Endodermal cell (in vitro differentiated cells): ENCODE measurements at regions not wholly inside any gene's neighbourhood (a gene's known extent, or its start where the extent isn't known, plus 50 kb on each side); places are given as distances from the start of the nearest gene placed in this dataset.
A peak's percentile ranks its signal among the peaks of the same experiment; 100 is the strongest.

Experiments used
- DNase-seq: peaks from one replicate; pipeline ENCODE4 v3.0.0-alpha.2; 2017
- H3K27ac ChIP-seq: 2 replicates; pipeline ENCODE4 v1.5.1; 2013; ENCODE audit warnings: mild to moderate bottlenecking, low read depth, low read length, moderate library complexity
- H3K27me3 ChIP-seq: 2 replicates; pipeline ENCODE4 v1.6.1; 2013; ENCODE audit warnings: mild to moderate bottlenecking, low read length, moderate library complexity; ENCODE audit not compliant: insufficient read depth, control insufficient read depth, poor library complexity, severe bottlenecking
- H3K36me3 ChIP-seq: 2 replicates; pipeline ENCODE4 v1.7.0; 2013; ENCODE audit warnings: mild to moderate bottlenecking, low read length, moderate library complexity; ENCODE audit not compliant: control insufficient read depth, insufficient read depth
- H3K4me1 ChIP-seq: one replicate; pipeline ENCODE4 v1.7.0; 2013; ENCODE audit warnings: low read length; ENCODE audit not compliant: control insufficient read depth, insufficient read depth
- H3K4me3 ChIP-seq: 2 replicates; pipeline ENCODE4 v1.5.1; 2013; ENCODE audit warnings: mild to moderate bottlenecking, low read length, moderate library complexity
- H3K9ac ChIP-seq: 2 replicates; pipeline ENCODE4 v1.6.1; 2013; ENCODE audit warnings: mild to moderate bottlenecking, low read length, moderate library complexity; ENCODE audit not compliant: poor library complexity, severe bottlenecking; ENCODE audit errors: extremely low read depth
- H3K9me3 ChIP-seq: 2 replicates; pipeline ENCODE4 v1.6.1; 2013; ENCODE audit warnings: mild to moderate bottlenecking, low read length, moderate library complexity; ENCODE audit not compliant: control insufficient read depth
- H3K27ac Mint-ChIP-seq: 2 replicates; pipeline ENCODE4 v1.8.0; 2020; ENCODE audit warnings: mixed read lengths
- H3K27me3 Mint-ChIP-seq: 2 replicates; pipeline ENCODE4 v1.8.0; 2021; ENCODE audit warnings: mild to moderate bottlenecking, mixed read lengths; ENCODE audit not compliant: insufficient read depth
- H3K36me3 Mint-ChIP-seq: 2 replicates; pipeline ENCODE4 v1.8.0; 2020; ENCODE audit warnings: low read depth, mixed read lengths
- H3K4me1 Mint-ChIP-seq: 2 replicates; pipeline ENCODE4 v1.8.0; 2020; ENCODE audit warnings: mixed read lengths
- H3K4me3 Mint-ChIP-seq: 2 replicates; pipeline ENCODE4 v1.8.0; 2020; ENCODE audit warnings: mild to moderate bottlenecking, moderate library complexity, mixed read lengths
- H3K9me3 Mint-ChIP-seq: 2 replicates; pipeline ENCODE4 v1.8.0; 2020; ENCODE audit warnings: mild to moderate bottlenecking, mixed read lengths
- CTCF ChIP-seq: fragments of 200-600 bp; sonication (generic); conservative IDR thresholded peaks from 2 replicates; pipeline ENCODE4 v1.5.0; 2021; ENCODE audit warnings: antibody characterized with exemption, mild to moderate bottlenecking
- WGBS, 2 experiments: methylation state at CpG; one replicate each; pipeline versions ENCODE4 v1.1.5 to v1.1.7; 2013; ENCODE audit warnings: missing lambda C conversion rate in 2 of 2, mixed read lengths in 1 of 2; ENCODE audit not compliant: insufficient coverage in 1 of 2, insufficient read length in 1 of 2; 5-methylcytosine and 5-hydroxymethylcytosine counted together

GRCh38 chrX:15151267-15152186 lies 118.4 kb downstream of the ASB9 start:
- Mint-ChIP-seq H3K36me3 (no peaks in the 10 kb centered on the region), H3K27me3 (no peaks in the 10 kb centered on the region), H3K4me3 (no peak overlapping the region), H3K27ac (no peak overlapping the region), H3K4me1 (peaks cover 3% of the 10 kb centered on the region), H3K9me3 (peaks cover 44% of the 10 kb centered on the region)
- WGBS, 2 experiments: 80% methylated on average over 2 of the region's 4 CpGs; no CpG with 5 or more reads in 1 of the 2 experiments
- no peaks in the 10 kb centered on the region for H3K9me3 ChIP-seq
- TF ChIP-seq CTCF: no peak
- no peaks in the 10 kb centered on the region for H3K27me3 ChIP-seq
- H3K36me3 ChIP-seq: no peaks in the 10 kb centered on the region
- no peak overlapping the region for H3K4me3 ChIP-seq
- H3K4me1 ChIP-seq: peaks cover 4% of the 10 kb centered on the region
- no peak for DNase-seq
- no peak overlapping the region for H3K27ac ChIP-seq
- H3K9ac ChIP-seq: no peak overlapping the region

GRCh38 chrX:15150586-15150985 lies 119.3 kb downstream of the ASB9 start:
- no peaks in the 10 kb centered on the region for H3K36me3 ChIP-seq
- DNase-seq: no peak
- H3K9ac ChIP-seq: no peak overlapping the region
- no peaks in the 10 kb centered on the region for H3K9me3 ChIP-seq
- no peaks in the 10 kb centered on the region for H3K27me3 Mint-ChIP-seq
- no peak overlapping the region for H3K4me3 Mint-ChIP-seq
- no peaks in the 10 kb centered on the region for H3K27me3 ChIP-seq
- no peak for TF ChIP-seq CTCF
- peaks cover 2% of the 10 kb centered on the region for H3K4me1 Mint-ChIP-seq
- no peak overlapping the region for H3K27ac Mint-ChIP-seq
- H3K4me3 ChIP-seq: no peak overlapping the region
- H3K27ac ChIP-seq: no peak overlapping the region
- peaks cover 4% of the 10 kb centered on the region for H3K4me1 ChIP-seq
- WGBS, 2 experiments: 90% methylated on average over 1 of the region's 1 CpG; no CpG with 5 or more reads in 1 of the 2 experiments
- H3K36me3 Mint-ChIP-seq: no peaks in the 10 kb centered on the region
- H3K9me3 Mint-ChIP-seq: peaks cover 38% of the 10 kb centered on the region

GRCh38 chrX:15146515-15146914 lies 123.4 kb downstream of the ASB9 start:
- Histone ChIP-seq H3K27me3 (no peaks in the 10 kb centered on the region), H3K9me3 (no peaks in the 10 kb centered on the region), H3K4me1 (peaks cover 4% of the 10 kb centered on the region), H3K4me3 (no peak overlapping the region), H3K27ac (no peak overlapping the region), H3K9ac (no peak overlapping the region), H3K36me3 (no peaks in the 10 kb centered on the region)
- peaks cover 41% of the 10 kb centered on the region for H3K9me3 Mint-ChIP-seq
- H3K36me3 Mint-ChIP-seq: no peaks in the 10 kb centered on the region
- DNase-seq: peak; percentile 80
- peak; percentile 78 for TF ChIP-seq CTCF
- H3K4me1 Mint-ChIP-seq: peaks cover 9% of the 10 kb centered on the region
- H3K4me3 Mint-ChIP-seq: no peak overlapping the region
- no peak overlapping the region for H3K27ac Mint-ChIP-seq
- H3K27me3 Mint-ChIP-seq: no peaks in the 10 kb centered on the region
- WGBS, 2 experiments: 33% methylated on average over 5 of the region's 6 CpGs; no CpG with 5 or more reads in 1 of the 2 experiments
